AG08395 (cell line): ENCODE measurements at regions not wholly inside any gene's neighbourhood (a gene's known extent, or its start where the extent isn't known, plus 50 kb on each side); places are given as distances from the start of the nearest gene placed in this dataset.
"Not testable (repeated sequence)": the region's sequence is repeated elsewhere in the genome, so short reads cannot be mapped to it uniquely, and the experiment has no call there.

Source experiments
- DNase-seq: peaks from one replicate; pipeline ENCODE4 v3.0.0; 2012; ENCODE audit warnings: mixed read lengths, low spot score

DNA sequence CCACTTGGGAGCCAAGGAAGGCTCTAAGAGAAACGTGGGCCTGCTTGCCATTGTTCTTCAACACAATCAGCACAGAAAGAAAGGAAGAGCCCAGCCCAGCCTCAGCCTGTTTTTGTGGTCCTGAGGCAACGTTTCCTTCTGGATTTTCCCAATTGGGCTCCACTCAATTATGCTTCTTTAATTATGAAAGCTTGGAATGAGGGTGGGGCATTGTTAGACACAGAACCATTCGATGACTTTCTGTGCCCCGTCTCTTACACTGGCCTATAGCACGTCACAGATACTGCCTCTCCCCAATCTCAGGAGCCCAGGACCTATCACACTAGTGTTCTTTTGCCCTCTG, 207.4 kb downstream of the ZFP36L2 start:
- no peak for DNase-seq

DNA sequence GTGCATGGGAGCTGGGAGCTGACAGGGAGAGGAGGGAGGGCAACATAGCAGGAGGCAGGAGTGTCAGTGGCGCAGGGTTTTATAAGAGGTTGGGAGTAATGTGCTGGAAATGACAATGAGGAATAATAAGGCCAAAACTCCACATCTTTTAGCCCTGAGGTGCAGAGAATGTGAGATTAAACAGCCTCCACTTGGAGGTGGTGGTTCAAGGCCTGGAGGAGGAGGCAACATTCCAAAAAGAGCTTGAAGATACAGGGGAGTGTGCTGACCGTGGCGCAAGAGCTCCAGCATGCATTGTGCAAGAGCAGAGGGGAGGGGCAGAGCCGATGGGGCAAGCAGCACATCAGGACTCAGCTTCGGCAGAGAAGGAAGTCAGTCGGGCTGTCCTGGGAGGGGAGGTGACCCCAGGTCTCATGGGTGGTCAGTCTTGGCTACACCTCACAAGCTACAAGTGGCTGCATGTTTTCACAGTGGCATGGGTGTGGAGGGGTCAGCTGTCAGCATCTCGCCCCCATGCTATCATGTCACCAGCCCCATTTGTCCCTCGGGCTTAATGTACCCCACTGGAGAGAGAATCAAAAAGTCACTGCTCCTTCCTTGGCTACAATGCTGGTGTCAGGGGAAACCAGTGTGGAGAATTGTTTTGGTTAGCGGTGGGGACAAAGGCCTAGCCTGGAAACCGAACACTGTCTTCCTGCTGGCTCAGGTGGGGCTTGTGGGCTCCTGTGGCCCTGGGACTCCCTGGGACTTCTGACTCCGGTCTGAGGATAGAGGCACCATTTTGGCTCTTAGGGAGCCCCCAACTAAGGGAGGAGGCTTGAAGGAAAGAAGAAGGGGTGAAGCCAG, 208.0 kb downstream of the ZFP36L2 start:
- peak; percentile 93 for DNase-seq

DNA sequence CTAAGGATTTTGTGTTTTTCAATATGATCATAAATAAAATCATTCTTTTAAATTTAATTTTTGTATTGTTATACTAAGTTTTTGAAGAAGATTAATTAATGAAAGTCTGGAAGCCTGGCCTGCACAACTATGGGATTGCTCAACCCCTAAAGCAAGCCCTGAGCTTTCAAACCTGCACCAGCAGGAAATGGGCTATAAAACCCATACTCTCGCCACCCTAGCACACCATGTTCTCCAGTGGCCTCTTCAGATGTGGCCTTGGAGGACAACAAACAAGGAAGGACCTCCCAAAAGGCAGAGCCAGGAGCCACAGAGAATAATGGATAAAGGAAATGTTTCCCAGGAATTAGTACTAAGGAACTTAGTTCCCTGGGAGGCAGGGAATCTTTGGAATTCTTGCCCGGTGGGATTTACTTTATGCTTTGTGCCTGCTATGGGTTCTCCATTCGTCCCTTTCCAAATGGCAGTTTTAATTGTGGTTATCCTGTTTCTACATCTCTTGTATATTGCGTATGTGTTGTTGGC, 212.5 kb downstream of the ZFP36L2 start:
- no peak for DNase-seq

DNA sequence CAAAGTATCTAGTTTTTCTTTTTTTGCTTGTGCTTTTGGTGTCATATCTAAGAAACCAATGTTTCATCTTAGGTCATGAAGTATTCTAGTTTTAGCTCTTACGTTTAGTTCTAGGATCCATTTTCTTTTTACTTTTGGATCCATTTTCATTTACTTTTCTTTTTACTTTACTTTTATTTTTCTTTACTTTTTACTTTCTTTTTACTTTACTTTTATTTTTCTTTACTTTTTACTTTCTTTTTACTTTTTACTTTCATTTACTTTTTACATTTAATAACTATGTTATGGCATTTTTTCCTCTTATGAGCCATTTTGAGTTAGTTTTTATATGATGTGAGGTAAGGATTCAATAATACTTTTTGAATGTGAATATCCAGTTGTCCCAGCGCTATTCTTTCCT, 213.4 kb downstream of the ZFP36L2 start:
- DNase-seq = no peak

DNA sequence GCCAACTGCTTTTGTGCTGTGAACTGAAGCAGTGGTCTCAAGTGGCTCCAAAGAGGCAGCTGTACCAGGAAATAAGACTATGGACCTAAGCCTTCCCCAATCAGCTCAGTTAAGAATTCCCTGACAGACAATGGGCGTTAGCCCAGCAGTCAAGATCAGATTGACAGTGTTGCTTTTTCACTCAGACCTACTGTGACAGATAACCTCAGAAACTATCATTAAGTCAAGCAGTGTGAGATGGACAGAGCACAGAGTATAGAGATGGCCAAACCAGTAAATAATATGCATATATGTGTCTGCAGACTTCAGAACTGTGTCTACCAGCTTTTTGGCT, 215.3 kb downstream of the ZFP36L2 start:
- DNase-seq = no peak

DNA sequence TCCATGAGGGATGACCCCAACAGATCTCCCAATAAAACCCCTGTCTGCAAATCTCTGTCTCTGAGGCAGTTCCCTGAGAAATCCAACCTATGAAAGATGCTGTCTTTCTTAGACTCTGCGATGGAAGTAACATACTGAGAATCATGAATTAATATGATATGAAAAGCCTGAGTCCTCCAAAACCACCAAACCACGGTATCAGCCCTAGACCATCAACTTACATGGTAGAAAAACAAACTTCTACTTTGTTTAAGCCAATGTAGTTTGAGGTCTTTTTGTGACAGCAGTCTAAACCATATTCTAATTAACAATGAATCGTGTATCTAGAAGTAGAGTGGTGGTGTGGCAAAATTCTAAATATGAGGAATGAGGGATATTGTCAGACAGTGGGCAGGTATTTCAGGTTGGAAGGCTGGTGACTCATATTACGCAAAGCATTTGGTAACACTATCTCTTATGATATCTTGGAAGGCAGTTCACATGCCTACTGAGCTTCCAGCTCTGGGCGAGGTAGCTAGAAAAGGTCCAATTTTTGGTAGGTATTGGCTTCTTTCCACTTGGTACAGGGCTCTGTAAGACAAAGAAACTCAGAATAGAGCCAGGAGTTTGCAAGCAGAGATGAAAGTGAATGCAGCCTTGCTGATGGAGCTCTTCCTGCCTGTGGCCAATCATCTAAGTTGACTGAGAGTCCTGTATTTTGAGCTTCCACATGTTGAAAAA, 215.8 kb downstream of the ZFP36L2 start:
- no peak for DNase-seq

DNA sequence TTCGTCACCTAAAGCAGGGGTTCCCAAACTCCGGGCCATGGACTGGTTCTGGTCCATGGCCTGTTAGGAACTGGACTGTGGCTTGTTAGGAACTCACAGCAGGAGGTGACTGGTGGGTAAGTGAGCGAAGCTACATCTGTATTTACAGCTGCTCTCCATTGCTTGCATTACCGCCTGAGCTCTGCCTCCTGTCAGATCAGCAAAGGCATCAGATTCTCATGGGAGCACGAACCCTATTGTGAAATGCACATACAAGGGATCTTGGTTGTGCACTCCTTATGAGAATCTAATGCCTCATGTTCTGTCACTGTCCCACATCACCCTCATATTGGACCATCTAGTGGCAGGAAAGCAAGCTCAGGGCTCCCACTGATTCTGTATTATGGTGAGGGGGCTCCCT, 217.0 kb downstream of the ZFP36L2 start:
- no peak for DNase-seq

DNA sequence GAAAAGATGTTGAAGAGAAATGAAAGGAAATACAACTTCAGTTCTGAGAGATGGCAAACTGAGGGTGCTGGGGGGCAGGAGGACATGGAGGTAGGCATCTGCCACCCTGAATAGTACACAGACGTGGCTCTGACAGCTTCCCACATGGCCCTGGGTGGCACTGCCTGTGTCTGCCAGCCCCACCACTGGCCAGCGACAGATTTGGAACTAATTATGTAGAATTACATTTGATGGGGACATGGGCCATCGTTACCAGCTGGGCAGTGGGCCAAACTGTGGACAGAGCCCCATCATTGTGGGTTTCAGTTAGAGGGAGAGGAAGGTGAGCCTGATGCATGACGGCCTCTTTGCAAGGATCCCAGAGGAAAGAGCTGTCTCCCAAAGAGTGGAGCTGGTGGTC, 216.0 kb upstream of the HAAO start:
- DNase-seq = no peak

DNA sequence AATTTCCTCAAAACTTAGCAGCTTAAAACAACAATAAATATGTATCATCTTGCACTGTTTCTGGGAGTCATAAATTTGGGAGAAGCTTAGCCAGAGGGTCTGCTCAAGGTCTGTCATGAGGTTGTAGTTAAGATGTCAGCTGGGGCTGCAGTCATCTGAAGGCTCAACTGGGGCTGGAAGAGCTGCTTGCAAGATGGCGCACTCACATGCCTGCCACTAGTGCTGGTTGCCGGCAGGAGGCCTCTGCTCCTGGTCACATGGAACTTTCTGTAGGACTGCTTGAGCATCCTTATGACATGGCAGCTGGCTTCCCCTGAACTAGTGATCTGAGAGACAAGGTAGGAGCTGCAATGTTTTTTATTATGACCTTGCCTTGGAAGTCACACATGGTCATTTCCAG, 215.5 kb upstream of the HAAO start:
- DNase-seq = no peak

DNA sequence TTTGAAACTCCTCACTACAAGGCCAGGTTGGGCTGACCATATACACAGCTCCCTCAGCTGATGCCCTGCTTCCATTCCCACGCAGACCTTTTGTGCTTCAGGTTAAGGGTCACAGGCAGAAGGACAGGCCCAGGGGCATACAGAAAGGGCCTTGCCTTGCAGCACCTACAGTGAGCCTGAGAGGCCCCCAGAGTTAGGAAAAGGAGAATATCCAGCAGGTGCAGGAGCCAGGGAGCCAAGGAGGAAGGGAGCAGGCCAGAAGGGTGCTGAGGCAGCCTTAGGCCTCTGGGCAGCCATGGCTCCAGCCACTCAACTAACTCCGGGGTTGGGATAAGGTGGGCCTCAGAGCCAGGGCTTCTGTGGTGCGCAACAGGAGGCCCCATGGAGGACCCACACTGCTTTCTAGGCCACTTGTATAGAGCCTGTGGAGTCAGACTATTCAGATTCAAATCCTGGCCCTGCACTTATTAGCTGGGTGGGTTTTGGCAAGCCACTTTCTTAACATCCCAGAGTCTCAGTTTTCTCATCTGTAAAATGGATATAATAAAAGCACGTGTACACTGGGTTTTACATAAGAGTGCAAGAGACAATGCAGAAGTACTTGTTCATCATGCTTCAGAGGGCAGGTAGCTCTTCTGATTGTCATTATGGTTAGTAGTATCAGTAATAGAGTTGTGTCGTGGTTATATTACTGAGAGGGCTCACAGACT, 214.6 kb upstream of the HAAO start:
- no peak for DNase-seq

DNA sequence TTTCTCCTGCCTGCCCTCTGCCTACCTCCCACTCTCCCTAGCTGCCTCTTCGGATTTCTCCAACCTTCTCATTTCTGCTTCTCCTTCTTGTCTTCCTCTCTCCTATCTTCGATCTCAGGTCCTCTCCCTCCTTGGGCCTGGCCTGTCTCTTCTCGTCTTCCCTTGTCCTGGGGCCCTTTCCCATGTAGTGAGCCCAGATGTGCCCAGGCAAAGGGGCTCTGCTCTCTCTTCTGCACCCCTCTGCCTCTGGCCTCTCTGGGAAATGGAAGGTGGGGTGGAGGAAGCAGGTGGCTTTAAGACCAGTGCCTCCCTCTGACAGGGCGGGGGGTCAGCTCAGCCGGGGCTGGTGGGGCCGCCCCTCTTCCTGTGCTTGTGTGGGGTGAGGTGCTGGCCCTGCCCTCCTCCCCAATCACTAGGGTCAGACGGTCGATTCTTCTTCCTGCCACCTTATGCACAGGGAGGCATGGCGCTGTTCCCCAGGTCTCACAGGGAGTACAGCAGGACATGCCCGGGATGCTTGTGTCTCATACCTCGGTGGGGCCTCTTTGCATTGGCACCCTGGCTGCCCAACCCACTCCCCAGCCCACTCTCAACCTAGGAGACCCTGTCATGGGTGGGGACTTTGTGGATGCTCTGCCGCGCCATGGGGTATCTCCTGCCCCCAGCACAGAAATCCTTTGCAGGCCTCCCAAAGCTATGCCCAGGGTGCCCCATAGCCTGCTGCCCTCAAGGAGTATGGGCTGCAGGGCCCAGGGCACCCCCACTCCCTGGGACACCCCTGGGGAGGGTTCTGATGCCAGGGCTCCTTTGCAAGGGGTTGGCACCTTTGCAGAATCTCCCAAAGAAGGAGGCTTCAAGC, 213.8 kb upstream of the HAAO start:
- no peak for DNase-seq

DNA sequence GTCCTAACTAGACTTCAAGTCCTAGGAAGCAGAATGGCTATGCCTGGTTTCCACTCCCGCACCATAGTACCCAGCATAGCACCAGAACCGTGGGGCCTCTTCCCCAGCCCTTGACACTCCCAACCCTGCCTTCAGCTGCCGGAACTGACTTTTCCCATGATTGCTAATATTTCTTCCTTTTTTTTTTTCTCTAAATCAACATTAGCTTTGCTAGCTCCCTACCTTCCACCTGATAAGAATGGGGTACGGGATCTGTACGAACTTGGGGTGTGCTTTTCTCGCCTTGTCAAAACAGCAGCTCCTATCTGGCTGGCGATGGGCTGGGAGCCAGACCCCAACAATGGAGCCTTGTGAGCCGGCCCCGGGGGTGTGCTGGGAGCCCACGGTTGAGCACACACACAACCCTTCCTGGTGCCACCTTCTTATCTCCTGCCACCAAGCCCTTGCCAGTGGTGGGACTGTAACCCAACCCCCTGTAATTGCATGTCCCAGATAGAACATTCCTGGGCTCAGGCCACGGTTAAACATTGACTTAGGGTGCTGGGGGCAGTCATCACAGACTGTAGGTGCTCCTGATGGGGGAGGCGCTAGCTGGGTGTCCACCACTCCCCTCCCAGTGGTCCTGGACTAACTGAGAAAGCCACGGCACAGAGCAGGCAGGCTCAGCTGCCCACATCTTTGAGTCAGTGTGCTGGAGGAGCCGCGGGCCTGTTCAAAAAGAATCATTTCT, 213.0 kb upstream of the HAAO start:
- no peak for DNase-seq

DNA sequence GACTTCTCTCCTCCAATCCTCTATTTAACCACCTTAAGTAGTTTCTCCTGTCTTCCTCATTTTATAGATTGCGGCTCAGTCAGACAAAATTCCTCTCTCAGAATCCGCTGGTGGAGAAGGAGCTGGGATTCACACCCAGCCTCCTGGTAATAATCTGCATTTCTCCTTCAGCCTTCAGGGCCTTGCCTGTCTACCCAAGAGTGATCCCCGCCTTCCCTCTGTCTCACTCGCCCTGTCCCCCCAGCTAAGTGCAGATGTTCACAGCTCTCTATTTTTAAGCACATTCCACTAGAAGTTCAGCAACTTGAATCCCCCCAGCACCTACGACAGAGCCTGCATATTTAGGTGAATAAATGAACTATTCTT, 212.5 kb upstream of the HAAO start:
- DNase-seq = no peak

DNA sequence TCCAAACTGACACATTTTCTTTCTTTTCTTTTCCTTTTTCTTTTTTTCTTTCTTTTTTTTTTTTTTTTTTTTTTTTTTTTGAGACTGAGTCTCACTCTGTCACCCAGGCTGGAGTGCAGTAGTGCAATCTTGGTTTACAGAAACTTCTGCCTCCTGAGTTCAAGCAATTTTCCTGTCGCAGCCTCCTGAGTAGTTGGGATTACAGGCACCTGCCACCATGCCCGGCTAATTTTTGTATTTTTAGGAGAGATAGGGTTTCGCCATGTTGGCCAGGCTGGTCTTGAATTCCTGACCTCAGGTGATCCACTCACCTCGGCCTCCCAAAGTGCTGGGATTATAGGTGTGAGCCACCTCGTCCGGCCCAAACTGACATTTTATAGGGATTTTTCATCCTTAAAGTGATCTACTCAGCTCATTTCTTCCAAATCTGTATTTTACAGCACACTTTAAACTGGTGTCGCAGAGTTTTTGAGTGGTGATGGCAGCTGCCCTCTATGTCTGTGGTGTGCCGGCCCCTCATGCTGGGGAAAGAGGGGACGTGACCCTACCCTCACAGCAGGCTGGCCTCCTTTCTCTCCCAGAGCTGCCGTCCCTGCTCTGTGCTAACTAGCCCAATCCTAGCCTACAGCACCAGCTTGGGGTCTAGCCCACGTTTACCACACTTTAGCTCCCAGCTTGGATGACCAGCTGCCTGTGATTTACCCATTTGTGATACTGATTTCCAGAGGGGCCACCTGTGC, 211.9 kb upstream of the HAAO start:
- not testable (repeated sequence) for DNase-seq

DNA sequence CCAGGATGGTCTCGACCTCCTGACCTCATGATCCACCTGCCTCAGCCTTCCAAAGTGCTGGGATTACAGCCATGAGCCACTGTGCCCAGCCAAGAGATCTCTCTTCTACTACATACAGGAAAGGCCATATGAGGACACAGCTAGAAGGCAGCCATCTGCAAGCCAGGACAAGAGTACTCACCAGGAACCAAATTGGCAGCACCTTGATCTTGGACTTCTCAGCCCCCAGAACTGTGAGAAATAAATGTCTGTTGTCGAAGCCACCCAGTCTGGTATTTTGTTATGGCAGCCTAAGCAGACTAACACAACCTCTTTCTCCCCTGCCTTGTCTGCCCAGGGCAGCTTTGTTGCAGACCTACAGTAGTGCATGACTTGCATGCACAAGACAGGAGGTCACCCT, 211.3 kb upstream of the HAAO start:
- DNase-seq = no peak

DNA sequence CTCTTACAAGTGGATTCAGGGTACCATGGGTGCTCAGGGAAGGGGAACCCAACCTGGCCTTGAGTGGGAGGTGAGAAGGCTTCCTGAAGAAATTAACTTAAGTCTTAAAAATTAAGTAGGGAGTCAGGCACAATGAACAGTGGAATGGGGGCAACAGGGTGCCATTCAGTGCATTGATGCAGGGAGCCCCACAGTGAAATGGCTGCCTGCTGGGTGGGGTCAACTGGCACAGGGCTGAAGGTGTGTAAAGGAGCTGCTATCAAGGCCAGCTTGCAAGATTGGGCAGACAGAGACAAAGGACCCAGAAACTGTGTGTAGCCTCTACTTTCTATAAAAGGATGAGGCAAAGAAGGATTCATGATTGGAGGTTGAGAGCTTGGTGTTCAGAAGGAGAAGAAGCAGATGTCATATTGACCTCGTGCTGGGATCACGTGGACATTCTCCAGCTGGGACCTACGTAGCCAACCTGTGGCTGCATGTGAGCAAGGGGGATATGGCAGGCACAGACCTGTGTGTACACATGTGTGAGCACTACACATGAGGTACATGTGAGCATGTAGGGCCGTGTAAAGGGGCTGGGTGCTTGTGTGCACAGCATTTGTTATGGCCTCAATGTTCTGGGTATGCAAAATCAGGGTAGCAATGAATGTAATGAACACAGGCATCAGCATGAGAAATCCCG, 209.5 kb upstream of the HAAO start:
- no peak for DNase-seq

DNA sequence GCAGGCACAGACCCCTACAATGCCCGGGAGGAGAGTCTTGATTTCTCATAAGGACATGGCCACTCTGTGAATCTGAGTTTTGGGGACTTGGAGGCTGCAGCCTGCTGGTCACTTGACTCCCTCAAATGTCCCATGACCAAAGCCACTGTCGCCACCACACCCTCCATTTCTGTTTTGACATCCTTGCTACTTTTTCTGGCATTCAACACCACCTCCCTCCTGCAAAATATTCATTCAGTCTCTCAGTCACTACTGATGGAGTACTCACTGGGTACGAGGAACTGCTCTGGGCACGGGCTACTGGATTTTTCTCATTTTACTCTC, 208.6 kb upstream of the HAAO start:
- DNase-seq = no peak

DNA sequence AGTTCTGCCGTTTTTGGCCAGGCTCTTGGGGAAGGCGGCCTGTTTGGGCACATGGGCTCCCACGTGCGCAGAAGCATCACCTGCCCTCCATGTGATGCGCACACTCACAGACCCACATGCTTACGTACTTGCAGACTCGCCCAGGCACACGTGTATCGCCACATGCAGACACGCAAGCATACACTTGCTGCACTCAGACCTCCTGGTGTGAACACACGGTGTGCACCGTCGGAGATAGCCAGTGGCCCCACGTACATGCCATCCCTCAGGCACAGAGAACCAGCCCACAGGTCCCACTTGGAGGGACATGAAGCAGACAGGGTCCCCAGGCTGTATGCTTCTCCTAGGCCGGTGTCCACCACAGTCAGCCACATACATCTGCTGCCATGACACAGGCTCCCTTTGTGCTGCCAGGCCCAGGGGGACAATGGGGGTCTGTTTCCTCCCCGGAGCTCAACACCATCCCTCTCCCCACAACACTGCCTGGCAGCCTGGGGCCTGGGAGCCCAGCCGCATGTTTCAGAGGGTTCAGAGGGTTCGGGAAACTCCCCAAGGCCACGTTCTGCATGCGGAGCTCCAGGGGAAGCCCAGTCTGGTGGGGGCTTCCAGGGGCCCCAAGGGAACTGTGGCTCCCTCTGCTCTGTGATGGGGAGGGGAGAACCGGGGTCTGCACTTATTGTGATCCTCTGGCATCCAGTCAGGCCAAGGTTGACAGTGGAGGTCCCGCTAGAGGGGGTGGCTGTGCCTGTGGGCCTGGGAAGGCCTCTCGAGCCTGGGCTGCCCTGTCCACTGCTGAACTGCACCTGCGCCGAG, 208.1 kb upstream of the HAAO start:
- DNase-seq = no peak

DNA sequence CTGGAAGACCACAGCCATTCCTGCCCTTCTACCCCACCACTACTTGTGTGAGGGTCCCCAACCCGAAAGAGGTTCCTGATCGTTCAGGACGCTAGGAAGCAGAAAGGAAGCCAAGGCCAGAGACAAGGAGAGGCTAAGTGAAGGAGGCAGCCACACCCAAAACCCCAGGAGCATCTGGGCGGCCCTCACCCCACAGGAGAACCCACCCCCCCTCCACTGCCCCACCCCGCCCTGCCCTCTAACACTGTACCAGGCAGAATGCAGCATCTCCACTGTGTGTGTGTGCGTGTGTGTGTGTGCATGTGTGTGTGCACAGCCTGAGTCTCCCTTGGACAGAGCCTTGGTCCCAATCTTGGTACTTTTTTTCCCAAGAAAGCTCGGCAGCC, 207.5 kb upstream of the HAAO start:
- no peak for DNase-seq
